Activated CD4-positive, CD25-positive, alpha-beta regulatory T cell treated with anti-CD3 and anti-CD28 coated beads, Interleukin-2, amount 50 U/mL, for 24 hours (primary cell): ENCODE measurements at regions not wholly inside any gene's neighbourhood (a gene's known extent, or its start where the extent isn't known, plus 50 kb on each side); places are given as distances from the start of the nearest gene placed in this dataset.

Experiments used
- ATAC-seq, 2 donors: fragments of 150-1000 bp; cut with Tn5 transposase; one replicate each; pipeline ENCODE4 v1.10.0; 2021; ENCODE audit warnings: mild to moderate bottlenecking in 1 of 2, moderate library complexity in 1 of 2

DNA sequence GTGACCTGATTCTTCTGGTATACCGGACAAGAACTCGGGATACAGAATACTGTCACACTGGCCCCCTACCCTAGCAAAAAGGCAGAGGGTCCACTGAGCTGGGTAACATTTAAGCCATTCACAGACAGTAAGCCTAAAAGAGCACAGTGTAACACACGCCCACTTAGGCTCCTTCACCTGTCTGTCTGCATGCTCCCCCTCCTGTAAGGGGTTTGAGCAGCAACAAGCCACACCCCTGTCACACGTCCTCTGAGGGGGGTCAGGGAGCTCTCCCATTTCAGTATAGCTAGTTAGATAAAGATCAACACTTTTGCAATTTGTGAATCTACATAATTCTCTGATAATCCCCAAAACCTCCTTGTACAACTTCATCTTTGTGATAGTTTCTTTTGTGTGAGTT is 586.3 kb upstream of the LMCD1 start:
- ATAC-seq = no peak

DNA sequence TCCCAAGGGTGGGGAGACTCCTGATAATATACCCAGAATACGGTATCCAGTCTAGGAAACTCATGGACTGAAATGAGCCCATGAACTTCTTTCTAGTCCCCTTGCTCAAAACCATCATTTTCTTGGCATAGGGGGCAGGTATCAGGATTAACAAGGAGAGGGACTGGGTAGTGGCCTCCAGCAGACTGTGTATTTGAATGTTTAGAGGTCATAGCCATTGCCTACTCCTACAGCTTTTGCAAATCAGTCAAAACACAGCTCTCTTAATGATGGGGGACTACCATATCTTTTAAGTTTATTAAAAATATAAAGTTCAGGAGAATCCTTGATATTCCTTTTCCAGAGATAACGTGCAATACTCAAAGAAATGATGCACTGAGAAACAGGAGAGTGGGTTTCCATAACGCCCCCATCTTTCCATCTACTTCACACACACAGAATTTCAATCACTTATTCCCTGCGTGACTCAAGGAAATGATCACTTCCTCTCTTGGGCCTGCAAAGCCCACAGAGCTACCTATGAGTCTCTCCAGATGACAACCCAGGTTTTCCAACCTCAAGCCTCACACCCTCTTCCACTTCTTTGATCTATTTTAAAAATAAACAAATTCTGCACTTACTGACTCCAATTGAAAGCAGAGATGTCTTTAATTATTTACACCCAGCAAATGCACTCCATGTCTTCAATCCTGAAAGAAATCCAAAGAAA is 584.0 kb upstream of the LMCD1 start:
- no peak for ATAC-seq

DNA sequence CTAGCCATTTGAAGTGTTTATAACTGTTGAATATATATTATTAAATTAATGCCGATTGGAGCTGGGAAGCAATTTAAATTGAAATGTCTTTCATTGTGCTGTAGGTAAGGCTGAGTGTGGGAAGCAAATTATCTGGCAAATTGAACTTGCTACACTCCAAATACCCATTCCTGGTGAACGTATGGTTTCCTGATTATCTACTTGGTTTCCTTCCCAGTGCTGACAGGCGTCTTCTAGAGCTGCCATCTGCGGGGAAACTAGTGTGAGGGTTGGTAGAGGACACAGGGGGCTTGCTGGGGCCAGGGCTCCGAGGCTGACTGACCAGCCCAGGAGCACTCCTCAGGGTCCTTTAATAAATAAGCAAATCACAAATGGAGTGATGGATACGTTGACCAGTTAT is 581.4 kb upstream of the LMCD1 start:
- ATAC-seq = no peak

- no peak for ATAC-seq
These were observed 577.4 kb upstream of the LMCD1 start for GRCh38 chr3:7924228-7924627.

DNA sequence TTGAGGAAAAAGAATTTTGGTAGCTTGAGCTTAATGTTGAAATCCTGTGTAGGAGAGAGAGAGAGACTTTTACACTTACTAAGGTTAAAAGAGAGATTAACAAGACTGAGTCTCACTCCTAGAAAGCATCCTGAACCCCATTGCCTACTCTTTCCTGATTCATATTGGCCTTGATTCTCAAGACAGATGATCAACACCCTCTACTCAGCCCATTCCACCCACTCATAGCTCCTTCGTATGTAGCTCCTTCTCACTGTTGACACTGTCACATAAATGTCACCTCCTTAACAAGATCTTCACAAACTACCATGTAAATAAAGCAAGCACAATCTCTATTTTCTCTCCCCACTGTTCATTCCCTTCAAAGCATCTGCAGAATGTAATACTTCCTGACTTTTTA is 574.6 kb upstream of the LMCD1 start:
- ATAC-seq = no peak

DNA sequence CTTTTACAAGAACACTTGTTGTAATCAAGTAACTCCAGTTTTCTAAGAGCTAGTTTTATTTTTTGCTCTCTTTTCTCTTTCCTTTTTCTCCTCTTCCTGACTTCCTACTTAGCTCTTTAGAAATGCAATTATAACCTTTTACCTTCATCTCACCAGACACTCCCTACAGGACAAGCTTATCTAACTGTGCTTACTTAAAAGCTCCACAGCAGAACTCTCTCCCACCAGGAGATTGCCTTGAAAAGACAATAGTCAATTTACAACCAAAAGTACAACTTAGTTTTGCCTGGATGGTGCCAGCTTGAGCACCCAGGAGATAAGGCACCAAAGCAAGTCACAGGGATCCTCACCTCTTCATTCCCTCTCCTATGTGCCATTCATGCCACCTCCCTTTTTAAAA is 573.8 kb upstream of the LMCD1 start:
- no peak for ATAC-seq

- ATAC-seq = no peak
These were observed 572.2 kb upstream of the LMCD1 start for GRCh38 chr3:7929319-7929889.

- ATAC-seq = no peak
These were observed 567.3 kb upstream of the LMCD1 start for GRCh38 chr3:7934362-7934761.

- ATAC-seq = no peak
These were observed 553.7 kb upstream of the LMCD1 start for GRCh38 chr3:7947930-7948329.

- ATAC-seq = no peak
These were observed 550.7 kb upstream of the LMCD1 start for GRCh38 chr3:7950890-7951289.

DNA sequence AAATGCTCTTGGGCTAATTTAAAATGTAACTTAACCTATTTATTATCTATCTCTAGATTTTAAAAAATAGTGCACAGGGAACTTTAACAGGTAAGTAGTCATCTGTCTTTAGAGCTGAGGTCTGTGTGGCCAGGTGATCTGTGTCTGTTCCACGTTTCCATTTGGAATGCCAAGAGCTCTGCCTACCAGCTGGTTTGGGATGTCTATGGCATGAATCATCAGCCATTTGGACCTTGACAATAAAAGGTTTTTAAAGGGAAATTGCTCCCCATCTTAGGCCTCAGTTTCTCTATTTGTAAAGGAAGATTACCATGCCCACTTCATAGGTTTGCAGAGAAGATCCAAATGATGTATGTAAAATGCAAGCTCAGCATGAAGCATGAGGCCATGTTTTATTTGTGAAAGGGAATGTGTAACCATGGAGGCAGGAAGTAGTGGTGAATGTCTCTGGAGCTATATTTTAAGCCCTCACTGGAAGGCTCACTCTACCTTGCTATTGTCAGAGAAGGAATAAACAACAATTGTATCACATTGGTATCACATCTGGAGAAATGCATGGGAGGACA is 548.1 kb upstream of the LMCD1 start:
- ATAC-seq = no peak

GRCh38 chr3:7957024-7957423 is 544.6 kb upstream of the LMCD1 start:
- no peak for ATAC-seq

DNA sequence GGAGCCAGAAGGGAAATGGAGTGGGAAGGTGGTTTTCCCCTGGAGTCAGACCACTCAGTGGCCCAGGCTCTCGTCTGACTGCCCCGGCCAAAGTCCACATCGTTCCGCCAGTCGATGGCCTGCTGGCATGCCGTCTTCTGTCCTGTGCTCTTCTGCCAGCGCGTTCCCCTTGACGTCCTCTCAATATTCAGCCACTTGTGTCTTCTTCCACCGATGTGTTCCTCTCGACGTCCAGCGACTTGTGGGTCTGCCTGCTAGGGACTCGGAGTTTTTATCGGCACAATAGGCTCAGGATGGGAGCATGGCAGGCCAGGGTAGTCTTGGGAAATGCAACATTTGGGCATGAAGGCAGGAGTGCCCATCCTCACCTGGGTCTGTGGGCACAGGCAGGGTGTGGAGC is 542.5 kb upstream of the LMCD1 start:
- ATAC-seq = no peak

- no peak for ATAC-seq
These were observed 541.0 kb upstream of the LMCD1 start for GRCh38 chr3:7960601-7961000.

DNA sequence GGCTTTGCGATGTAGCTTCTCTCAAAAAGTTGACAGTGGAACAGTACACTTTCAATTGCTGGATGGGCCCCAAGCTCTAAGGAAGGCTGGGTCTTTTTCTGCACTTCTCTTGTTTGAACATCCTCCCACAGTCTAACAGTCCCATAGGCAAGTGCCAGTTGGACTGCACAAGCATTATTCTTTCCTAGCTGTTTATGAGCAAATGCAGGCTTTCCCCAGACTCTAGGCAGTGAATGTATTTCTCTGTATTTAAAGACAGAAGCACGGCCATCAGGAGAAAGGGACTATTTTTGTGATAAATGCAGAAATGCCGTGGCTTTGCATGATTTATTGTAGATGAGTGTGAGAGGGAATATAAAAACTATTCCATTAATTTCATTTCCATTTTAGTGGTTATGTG is 539.3 kb upstream of the LMCD1 start:
- no peak for ATAC-seq

- no peak for ATAC-seq
These were observed 536.7 kb upstream of the LMCD1 start for GRCh38 chr3:7964899-7965298.

DNA sequence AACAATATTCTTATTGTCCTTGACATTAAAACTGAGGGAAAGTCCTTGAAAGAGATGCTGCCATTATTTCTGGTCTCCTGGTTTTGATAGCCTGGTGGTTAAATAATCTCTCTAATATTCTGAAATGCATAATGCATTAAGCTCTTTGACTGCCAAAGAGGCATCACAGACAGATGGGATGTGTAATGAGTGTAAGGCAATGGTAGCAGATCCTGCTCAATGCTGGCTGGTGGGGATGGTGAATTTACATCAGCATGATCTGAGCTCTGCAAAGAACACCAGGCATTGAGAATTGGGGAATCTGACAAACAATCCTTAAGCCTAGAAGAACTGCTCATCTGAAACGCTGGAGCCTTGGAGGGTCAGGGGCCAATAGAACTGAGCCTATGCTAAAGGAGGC is 528.6 kb upstream of the LMCD1 start:
- ATAC-seq = no peak

GRCh38 chr3:7977245-7978086 is 524.2 kb upstream of the LMCD1 start:
- ATAC-seq = no peak

- ATAC-seq = no peak
These were observed 523.6 kb upstream of the LMCD1 start for GRCh38 chr3:7978087-7978422.

DNA sequence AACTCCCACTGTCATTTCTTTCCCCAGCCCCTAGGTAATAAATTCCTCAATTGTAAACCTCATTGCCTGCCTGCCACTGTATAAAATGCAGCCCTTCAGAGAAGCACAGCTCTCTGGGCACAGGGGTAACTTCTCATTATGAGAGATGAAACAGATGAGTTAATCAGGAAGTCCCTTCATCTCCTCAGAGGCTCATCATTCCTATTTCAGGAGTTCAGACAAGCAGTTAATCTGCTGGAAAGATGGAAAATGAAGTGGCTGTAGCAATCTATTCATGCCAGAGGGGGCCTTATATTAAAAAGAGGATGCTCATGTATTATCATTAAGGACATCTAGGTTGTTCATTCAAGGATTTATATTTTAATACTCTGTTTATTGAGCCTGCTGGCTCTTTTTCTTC is 519.5 kb upstream of the LMCD1 start:
- ATAC-seq = no peak

- ATAC-seq = no peak
These were observed 502.2 kb upstream of the LMCD1 start for GRCh38 chr3:7999384-7999783.

GRCh38 chr3:8001307-8001706 is 500.3 kb upstream of the LMCD1 start:
- ATAC-seq = no peak

DNA sequence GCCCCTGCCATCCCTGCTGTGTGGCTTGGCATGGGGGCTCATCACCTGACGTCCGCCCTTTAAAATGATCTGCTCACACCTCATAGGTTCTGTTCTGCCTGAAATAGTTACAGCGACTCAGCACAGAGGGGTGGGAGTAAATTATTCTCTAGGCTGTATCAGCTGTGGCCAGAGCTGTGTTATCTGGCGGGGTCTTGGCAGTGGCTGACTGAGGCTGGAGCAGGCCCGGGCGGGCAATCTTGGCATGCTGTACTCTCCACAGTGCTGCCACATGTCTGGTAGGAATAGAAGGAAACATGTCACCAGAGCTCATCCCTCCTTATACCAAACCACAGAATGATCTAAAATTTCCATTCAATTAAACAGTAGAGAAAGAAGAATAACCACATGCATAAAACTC is 499.9 kb upstream of the LMCD1 start:
- no peak for ATAC-seq

GRCh38 chr3:8011902-8012301 is 489.7 kb upstream of the LMCD1 start:
- no peak for ATAC-seq
